HEK293 (cell line): ENCODE measurements at regions not wholly inside any gene's neighbourhood (a gene's known extent, or its start where the extent isn't known, plus 50 kb on each side); places are given as distances from the start of the nearest gene placed in this dataset.

Experiments used
- CTCF ChIP-seq: fragments of 450-650 bp; formaldehyde crosslinking; IDR thresholded peaks from 2 replicates; pipeline ENCODE4 v1.5.1; 2016; ENCODE audit warnings: missing biosample characterization, missing genetic modification characterization
- SALL2 ChIP-seq: fragments of 450-650 bp; formaldehyde crosslinking; IDR thresholded peaks from 2 replicates; pipeline ENCODE4 v1.5.0; 2017; ENCODE audit warnings: missing biosample characterization, mild to moderate bottlenecking, missing genetic modification characterization, borderline replicate concordance
- SP2 ChIP-seq: fragments of 450-650 bp; formaldehyde crosslinking; IDR thresholded peaks from 2 replicates; pipeline ENCODE4 v1.5.1; 2016; ENCODE audit warnings: missing biosample characterization, missing genetic modification characterization
- ZBTB17 ChIP-seq: fragments of 450-650 bp; formaldehyde crosslinking; IDR thresholded peaks from 2 replicates; pipeline ENCODE4 v1.5.1; 2016; ENCODE audit warnings: missing biosample characterization, missing genetic modification characterization
- ZNF146 ChIP-seq: fragments of 450-650 bp; formaldehyde crosslinking; IDR thresholded peaks from 2 replicates; pipeline ENCODE4 v1.5.1; 2016; ENCODE audit warnings: missing biosample characterization, missing genetic modification characterization
- ZNF24 ChIP-seq: fragments of 450-650 bp; formaldehyde crosslinking; IDR thresholded peaks from 2 replicates; pipeline ENCODE4 v1.5.1; 2016; ENCODE audit warnings: missing biosample characterization, missing genetic modification characterization

DNA sequence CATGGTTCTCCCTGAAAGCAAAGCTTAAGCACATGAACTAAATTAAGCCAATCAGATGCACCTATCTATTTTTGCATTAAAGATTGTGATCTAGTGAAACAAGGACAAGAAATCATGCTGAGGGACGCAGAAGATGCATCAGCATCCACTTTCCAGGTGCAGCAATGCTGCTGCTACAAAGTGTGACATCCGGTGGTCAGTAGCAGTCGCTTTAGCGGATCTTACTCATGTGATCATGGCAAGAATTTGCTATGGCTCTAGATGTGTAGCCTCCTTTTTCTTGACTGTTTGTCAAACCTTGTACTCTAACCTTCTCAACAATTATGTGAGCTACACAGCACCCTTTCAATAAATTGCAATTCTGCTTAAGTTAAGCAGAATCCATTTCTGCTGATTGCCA is 126.8 kb upstream of the SMLR1 start:
- TF ChIP-seq CTCF (no peak), ZBTB17 (tag by site-specific recombination) (no peak), SALL2 (no peak), SP2 (no peak), ZNF146 (tag by site-specific recombination) (no peak), ZNF24 (tag by site-specific recombination) (no peak)
